GM20431 (cell line): ENCODE measurements at regions not wholly inside any gene's neighbourhood (a gene's known extent, or its start where the extent isn't known, plus 50 kb on each side); places are given as distances from the start of the nearest gene placed in this dataset.
"Not testable (repeated sequence)": the region's sequence is repeated elsewhere in the genome, so short reads cannot be mapped to it uniquely, and the experiment has no call there.

Source experiments
- in situ Hi-C: fragments of 300-500 bp; cut with MseI, MboI; formaldehyde crosslinking; loops from one replicate; pipeline ENCODE4 v1.15.0; 2020; ENCODE audit warnings: low sequenced_read_pairs; ENCODE audit not compliant: unreplicated experiment

DNA sequence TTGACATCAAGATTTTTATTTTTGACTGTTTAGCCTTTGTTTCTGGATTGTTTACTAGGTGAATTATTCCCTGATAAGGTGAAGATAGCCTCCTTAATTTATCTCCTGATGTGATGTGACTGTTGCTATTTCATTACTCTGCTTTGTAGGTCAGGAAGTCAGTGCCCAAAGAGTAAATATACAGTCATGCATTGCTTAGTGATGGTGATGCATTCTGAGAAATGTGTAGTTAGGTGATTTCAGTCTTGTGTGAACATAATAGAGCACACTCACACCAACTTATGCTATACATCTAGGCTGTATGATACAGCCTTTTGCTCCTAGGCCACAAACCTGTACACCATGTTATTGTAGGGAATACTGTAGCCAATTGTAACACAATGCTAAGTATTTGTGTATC, 102.4 kb upstream of the THUMPD2 start:
- in situ Hi-C loops, result no loop called here

DNA sequence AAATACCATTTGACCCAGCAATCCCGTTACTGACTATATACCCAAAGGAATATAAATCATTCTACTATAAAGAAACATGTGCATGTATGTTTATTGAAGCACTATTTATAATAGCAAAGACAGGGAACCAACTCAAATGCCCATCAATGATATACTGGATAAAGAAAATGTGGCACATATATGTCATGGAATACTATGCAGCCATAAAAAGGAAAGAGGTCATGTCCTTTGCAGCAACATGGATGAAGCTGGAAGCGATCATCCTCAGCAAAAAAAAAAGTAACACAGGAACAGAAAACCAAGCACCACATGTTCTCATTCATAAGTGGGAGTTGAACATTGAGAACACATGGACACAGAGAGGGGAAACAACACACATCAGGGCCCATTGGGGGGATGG, 99.9 kb upstream of the THUMPD2 start:
- in situ Hi-C loops, result not testable (repeated sequence)

DNA sequence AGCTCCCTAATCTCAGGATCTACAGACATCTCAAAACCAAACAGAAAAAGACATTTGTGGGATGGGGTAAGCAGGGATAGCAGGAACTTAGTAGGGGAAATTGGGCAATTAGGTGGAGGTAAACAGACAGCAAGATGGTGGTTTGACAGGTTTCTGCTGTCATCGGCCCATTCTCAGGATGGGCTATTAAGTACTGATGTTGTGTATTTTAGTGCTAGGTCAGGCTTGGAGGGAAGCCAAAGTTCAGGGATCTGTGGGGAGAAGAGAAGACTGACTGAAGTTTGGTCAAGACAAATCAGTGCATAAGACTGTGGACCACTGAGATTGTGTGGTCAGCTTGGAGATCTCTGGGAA, 96.8 kb upstream of the THUMPD2 start:
- in situ Hi-C loops, result no loop called here

DNA sequence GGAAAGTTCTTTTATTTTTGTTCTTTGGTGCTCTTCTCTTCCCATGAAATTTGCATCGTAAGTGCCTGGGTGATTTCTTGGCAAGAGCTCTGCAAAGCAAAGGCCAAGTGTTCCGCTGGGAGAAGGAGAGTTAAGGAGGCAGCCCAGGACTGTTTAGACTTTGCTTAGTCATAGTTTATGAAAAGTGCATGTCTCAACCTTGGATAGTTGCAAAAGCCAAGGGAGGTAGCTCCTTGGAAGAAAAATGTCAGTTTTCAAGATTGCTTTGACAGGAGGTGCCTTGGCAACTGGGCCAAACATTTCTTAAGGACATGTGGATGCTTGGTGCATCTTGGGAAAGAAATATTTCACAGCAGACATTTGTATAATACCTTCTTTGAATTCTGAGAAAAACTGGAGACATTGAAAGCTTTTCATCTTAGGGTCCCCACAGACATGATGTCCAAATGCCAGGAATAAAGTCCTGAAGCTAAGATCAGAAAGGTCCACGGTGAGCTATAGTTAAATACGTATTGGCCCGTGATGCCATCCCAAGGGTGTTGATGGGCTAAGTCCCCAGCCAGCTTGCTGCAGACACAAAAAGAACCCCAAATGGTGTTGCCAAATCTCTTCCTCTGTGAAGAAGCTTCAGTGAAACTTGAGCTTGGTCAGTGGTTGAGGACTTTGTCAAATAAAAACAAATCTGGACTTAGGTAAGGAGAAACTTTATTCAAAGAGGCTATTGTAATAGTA, 96.3 kb upstream of the THUMPD2 start:
- in situ Hi-C loops, result no loop called here

DNA sequence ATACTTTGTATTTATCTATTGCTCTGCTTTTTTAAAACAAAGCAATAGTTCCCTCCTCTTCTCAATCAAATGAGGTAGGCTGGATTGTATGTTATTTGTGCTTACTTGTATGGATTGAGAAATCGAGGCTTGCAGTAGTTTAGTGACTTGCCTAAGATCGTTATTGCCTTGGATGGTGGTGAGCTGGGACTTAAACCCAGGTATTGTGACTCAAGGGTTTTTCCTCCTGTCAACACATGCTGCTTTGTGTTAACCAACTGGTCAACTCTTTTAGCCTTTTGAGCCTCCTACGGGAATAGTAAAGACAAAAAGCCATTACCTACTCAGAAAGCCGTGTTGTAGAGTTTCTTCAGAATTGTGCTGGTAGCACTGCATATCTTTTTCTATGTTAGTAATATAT, 95.2 kb upstream of the THUMPD2 start:
- in situ Hi-C loops, result no loop called here

DNA sequence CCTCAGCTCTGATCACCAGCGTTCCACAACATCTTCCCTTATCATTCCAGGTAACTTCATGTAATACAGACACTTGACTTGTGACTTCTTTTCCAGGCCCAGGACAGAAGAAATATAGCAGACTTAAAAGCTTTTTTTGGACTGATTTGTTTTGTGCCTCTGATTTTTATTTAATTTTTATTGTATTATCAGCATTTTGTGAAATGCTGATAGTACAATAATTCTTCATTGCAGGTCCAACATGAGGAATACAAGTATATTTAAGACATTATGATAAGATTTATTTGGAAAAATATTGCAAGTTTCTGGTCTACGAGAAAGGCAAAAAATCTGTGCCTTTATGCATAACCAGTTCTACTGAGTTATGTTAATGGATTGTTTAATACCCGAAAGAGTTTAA, 94.5 kb upstream of the THUMPD2 start:
- in situ Hi-C loops, result no loop called here

DNA sequence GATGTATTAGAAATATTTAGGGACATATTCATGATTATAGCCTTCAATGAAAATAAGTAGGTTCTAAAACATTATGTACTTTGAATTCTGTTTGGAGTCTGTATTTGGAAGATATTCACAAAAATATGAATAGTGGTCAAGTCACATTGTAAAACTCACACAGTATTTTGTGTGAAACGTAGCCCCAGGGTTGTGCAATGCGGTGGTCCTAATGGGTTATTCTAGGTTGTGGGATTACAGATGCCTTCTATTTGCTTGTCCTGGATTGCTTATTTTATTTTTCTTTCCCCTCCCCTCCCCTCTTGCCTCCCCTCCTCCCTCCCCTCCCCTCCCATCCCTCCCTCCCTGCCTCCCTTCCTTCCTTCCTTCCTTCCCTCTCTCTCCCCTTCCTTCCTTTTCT, 93.7 kb upstream of the THUMPD2 start:
- in situ Hi-C loops, result no loop called here

DNA sequence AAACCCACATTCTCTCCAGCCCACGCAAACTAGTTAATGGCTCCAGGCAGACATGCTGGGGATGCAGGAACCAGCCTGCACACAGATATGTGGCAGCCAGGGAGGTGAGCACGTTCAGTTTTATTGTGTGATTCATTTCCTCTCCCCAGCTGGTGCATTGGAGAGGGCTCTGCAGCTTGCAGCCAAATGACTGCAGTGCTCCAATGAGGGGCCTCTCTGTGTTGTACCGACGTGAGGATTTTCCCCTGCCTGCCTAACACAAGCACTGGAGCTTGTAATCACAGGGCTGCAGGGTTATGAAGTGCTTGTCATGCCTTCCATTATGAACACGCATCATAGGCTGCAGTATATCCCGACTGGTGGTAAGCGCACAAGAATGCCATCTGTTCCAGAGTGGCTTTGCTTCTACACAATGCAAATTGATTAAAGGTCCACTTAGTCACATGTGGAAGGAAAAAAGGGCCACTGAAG, 92.3 kb upstream of the THUMPD2 start:
- in situ Hi-C loops, result no loop called here

DNA sequence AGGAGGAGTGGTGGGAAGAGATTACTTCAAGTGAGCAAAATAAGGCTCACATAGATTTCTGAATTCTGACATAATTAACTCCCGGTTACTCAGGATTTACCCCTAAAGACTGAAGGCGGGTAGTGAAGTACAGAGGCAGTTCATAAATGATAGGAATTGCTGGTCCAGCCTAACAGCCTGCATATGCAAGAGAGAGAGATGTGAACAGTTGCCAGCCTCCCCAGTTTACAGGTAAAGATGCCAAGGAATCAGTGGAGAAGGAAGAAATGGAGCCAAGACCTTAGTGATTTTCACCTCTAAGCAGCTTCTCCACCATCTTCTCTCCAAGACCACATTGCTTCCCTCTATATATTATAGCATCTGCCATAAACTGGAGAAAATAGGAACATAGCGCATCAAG, 91.8 kb upstream of the THUMPD2 start:
- in situ Hi-C loops, result no loop called here

DNA sequence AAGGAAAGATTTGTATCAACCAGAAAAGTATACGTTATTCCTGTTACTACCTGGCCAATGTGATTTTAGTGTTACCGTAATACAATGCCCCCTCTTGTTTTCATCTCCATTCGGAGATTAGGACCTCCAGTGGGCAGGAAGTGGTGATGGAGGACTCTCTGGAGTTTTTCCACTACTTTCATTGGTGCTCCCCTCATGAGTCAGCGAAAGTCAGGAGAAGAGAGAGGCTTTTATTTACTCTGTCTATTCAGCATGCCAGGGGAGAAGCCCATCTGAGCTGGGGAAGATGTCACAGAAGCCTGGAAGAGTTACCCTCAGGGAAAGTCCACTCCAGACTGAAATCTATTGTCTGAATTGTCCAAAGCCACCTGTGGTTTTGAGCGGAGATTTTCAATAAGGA, 88.2 kb upstream of the THUMPD2 start:
- in situ Hi-C loops, result no loop called here

DNA sequence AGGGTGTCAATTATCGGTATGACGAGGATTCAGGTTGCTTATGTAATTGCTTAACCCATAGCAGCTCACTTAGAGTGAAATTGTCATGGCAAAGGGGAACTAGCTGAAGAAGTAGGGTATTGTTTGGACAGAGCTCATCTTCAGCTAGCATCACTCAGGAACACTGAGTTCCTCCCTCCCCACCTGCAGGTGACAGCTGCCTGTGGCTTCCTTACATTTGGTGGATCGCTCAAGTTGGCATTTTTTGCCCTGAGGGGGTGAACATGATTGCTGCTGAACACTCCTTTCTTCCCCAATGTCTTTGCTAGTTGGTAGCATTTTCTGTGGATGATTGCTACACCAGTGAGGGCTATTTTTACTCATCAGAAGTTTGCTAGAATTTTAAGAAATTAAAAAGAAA, 86.7 kb upstream of the THUMPD2 start:
- in situ Hi-C loops, result no loop called here

DNA sequence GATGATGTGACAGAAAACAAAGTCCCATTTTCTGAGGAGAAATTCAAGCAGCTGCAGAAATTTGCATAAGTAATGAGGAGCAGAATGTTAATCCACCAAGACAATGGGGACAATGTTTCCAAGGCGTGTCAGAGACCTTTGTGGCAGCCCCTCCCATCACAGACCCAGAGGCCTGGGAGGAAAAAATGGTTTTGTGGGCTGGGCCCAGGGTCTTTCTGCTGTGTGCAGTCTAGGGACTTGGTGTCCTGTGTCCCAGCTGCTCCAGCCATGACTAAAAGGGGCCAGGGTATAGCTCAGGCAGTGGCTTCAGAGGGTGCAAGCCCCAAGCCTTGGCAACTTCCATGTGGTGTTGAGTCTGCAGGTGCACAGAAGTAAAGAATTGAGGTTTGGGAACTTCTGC, 84.6 kb upstream of the THUMPD2 start:
- in situ Hi-C loops, result not testable (repeated sequence)

DNA sequence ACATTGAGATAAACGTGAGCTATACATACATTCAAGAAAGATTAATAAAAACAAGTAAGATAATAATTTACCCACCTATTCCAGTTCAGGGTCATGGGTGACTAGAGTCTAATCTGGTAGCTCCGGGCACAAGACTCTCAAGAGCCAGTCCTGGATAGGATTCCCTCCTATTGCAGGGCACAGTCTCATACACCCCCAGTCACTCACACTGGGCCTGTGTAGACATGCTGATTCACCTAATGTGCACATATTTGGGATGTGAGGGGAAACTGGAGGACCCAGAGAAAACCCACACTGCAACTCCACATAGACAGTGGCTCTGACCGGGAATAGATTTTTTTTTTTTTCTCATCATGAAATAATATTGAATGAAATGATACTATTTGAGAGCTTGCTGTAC, 81.5 kb upstream of the THUMPD2 start:
- in situ Hi-C loops, result no loop called here

DNA sequence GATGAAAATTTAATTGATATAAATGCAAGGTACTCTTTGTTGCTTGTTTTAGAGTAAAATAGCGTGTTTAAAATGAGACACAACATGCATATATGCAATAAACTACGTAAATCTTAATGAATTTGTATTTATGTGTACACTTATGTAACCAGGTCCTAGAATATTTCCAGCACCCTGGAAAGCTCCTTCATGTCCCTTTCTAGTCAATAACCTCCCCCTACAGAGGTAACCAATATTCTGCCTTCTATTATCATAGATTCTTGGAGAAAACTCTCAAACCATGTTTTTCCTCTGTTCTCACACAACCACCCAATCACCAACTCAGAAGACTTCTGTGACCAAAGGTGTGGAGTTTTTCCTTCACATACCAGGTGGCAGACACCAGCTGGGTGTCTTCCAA, 79.6 kb upstream of the THUMPD2 start:
- in situ Hi-C loops, result no loop called here

DNA sequence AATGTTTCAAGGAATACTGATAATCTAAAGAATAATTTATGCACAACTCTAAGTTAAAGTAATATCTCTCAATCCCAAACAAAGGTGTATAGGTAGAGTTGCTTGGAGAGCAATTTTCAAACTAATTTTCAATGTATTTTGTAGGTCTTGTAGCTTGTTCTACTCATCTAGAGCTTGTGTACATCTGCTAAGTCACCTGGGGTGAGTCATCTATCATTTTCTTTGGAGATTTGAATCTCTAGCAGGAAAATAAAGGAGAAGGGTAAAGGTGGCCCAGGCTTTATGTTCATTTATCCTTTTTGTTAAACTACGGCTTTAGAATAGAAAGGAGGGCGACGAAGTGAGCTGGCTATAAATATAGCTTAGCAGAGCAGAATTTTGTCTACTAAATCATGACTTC, 76.8 kb upstream of the THUMPD2 start:
- in situ Hi-C loops, result no loop called here

DNA sequence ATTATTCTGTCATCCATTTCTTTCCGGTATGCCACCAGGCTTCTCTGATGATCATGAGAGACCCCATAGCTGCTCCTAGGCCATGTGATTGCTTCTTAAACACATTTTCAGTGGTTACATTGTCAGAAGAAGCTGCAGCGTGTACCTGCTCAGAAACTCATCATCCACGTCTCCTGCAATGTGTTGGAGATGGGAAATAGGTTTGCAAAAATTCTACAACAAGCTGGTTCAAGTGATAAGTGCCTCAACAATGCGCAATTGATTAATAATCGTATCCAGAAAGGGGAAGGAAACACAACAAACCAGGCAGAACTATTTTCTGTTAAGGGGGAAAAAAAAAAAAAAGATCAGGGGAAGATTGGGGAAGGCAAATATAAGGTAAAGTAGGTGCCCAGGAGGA, 75.7 kb upstream of the THUMPD2 start:
- in situ Hi-C loops, result no loop called here

DNA sequence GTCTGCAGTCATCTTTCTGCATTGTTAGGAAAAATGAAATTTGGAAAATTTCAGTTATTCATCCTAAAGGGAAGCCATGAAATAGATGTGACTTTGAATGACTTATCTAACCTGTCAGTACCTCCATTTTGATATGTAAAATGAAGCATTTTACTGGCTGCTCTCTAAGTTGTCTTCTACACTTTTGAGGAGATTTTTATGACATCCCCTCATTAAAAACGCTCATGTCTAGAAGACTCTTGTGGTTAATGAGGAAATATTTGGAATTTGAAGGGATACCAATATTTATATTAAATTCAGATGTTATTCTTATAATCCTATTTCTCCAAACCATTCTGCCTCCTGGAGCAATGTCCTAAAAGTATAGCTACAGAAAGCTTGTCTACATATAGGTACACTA, 73.8 kb upstream of the THUMPD2 start:
- in situ Hi-C loops, result no loop called here

DNA sequence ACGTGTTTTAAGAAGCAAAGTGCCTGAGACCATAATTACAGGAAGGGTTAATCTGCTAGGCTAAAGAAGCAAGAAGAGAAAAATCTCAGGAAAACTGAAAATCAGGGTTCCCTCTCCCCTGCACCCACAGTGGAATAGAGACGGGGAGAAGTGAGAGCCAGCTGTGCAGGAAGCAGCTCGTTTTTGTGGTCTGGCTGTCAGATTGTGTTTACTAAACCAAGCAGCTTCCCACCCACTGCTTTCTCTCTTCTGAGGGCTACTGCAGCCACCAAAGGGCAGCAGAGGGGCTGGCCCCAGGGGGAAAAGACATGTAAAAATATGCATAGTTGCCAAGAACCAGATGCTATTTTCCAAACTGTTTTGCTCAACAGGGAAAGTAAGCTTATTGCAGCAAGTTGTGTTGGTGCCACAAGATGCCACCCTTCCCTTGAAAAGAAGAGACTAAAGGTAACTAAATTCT, 72.6 kb upstream of the THUMPD2 start:
- in situ Hi-C loops, result no loop called here

DNA sequence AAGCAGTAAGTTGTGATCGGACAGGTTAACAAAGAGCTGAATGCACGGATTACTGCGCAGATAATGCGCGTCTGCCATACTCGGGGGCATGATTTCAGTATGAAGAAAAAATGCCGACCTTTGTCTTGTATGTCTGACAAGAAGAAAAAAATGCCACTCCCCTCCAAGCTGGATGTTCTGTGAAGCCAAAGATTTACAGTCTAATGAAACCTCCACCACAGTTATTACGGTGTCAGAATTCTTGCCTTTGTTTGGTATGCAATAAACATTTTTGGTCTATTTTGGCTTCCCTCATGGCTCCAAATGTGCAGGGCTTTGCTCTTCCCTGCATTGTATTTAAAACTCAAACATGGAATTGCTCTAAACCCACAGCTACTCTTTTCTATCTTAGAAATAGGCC, 72.2 kb upstream of the THUMPD2 start:
- in situ Hi-C loops, result no loop called here

DNA sequence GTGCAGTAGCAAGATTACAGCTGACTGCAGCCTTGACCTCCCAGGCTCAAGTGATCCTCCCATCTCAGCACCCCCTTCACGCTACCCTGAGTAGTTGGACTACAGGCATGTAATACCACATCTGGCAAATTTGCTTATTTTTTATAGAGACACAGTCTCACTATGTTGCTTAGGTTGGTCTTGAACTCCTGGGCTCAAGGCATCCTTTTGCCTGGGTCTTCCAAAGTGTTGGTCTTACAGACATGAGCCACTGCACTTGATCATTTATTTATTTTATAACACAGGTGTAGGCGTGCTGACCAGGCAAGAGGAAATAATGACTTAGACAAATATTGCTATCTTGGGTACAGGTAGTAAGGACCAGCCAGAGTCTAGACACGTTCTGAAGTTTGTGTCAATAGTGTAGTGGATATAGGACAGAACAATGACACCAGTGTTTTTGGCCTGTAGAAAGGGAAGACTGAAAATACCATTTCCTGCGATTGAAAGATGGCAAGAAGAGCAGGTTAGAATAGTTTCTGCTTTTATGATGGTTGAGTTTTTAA, 71.0 kb upstream of the THUMPD2 start:
- in situ Hi-C loops, result no loop called here

DNA sequence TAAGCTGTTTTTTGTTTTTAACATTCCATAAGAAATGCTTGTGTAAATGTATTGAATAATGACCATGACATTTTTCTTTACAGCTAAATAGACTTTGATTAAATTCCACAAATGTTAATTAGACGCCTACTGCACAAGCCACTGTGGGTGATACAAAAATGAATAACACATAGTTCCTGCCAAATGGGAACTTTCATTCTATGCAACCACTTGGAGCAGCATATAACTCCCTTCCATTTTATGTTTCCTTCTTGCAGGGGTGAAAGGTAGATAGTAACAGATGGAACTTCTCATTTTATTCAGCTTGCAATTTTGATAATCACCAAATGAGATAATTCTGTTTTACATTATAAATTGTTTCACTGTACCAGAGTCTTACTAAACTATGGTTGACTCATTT, 70.0 kb upstream of the THUMPD2 start:
- in situ Hi-C loops, result no loop called here

DNA sequence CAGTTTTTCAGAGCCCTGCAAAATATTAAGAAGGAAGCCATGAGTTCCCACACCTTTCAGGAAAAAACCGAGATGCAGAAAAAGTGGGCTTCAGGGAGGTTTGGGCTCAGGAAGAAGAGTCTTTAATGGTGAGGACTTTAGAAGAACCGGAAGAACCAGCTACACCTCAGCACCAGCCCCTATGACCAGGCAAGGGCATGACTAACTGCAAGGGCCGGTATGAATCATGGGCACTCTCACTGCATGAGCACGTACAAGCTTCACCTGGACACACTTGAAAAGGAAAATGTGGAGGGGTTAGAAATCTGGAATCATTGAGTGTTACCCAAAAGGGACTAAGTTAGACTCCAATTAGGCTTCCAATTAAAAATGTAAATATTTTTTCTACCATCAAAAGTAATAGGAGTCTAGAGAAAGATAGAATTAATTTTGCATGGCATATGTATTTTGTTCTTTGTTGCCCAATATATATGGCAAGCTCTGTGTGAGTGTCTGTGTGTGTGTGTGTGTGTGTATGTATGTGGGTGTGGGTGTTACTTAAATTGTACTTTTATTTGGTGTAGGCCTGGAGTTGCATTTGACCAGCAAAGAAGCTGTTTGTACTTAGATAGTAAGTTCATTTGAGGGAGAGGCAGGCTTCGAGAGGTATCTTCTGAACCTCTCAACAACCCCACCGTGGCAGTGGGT, 66.5 kb upstream of the THUMPD2 start:
- in situ Hi-C loops, result no loop called here
